HG03558 (cell line): ENCODE measurements at regions not wholly inside any gene's neighbourhood (a gene's known extent, or its start where the extent isn't known, plus 50 kb on each side); places are given as distances from the start of the nearest gene placed in this dataset.

ENCODE experiments used
- ATAC-seq: cut with Tn5 transposase; IDR thresholded peaks from one replicate; pipeline ENCODE4 v1.9.1; 2021; ENCODE audit warnings: moderate number of reproducible peaks; ENCODE audit not compliant: unreplicated experiment; ENCODE audit errors: extremely low read depth

GRCh38 chr11:13062115-13062514 lies 53.0 kb downstream of the RASSF10 start:
- no peak for ATAC-seq

- ATAC-seq = no peak
Observed at GRCh38 chr11:13064593-13064992, 55.5 kb downstream of the RASSF10 start.

GRCh38 chr11:13065200-13065787 lies 56.2 kb downstream of the RASSF10 start:
- ATAC-seq = no peak

GRCh38 chr11:13068211-13068610 lies 59.1 kb downstream of the RASSF10 start:
- no peak for ATAC-seq

GRCh38 chr11:13073119-13073981 lies 64.2 kb downstream of the RASSF10 start:
- no peak for ATAC-seq

- no peak for ATAC-seq
Observed at GRCh38 chr11:13074714-13075464, 65.8 kb downstream of the RASSF10 start.

- ATAC-seq = no peak
Observed at GRCh38 chr11:13076961-13077360, 67.8 kb downstream of the RASSF10 start.

- no peak for ATAC-seq
Observed at GRCh38 chr11:13080861-13081260, 71.7 kb downstream of the RASSF10 start.

- ATAC-seq = no peak
Observed at GRCh38 chr11:13082588-13082987, 73.5 kb downstream of the RASSF10 start.

GRCh38 chr11:13090228-13090708 lies 81.2 kb downstream of the RASSF10 start:
- ATAC-seq = no peak

- no peak for ATAC-seq
Observed at GRCh38 chr11:13091373-13091772, 82.3 kb downstream of the RASSF10 start.

- ATAC-seq = no peak
Observed at GRCh38 chr11:13091804-13092203, 82.7 kb downstream of the RASSF10 start.

GRCh38 chr11:13094930-13095687 lies 86.0 kb downstream of the RASSF10 start:
- no peak for ATAC-seq

GRCh38 chr11:13098063-13098462 lies 88.9 kb downstream of the RASSF10 start:
- no peak for ATAC-seq

- no peak for ATAC-seq
Observed at GRCh38 chr11:13098616-13099289, 89.6 kb downstream of the RASSF10 start.

GRCh38 chr11:13101644-13102512 lies 92.8 kb downstream of the RASSF10 start:
- ATAC-seq = no peak

GRCh38 chr11:13102513-13102840 lies 93.4 kb downstream of the RASSF10 start:
- ATAC-seq = no peak

- no peak for ATAC-seq
Observed at GRCh38 chr11:13102865-13103539, 93.9 kb downstream of the RASSF10 start.
